B cell (primary cell): ENCODE measurements at regions not wholly inside any gene's neighbourhood (a gene's known extent, or its start where the extent isn't known, plus 50 kb on each side); places are given as distances from the start of the nearest gene placed in this dataset.

Experiments used
- ATAC-seq: fragments of 200-7000 bp; cut with Tn5 transposase; one replicate; pipeline ENCODE4 v1.10.0; 2021; ENCODE audit warnings: low read depth, mild to moderate bottlenecking, moderate number of reproducible peaks, moderate library complexity
- CTCF ChIA-PET: fragments of 350-600 bp; sonication (Branson Sonifier 250); formaldehyde crosslinking; loops from one replicate; lab custom pipeline; 2021; ENCODE audit warnings: antibody characterized with exemption, inconsistent platforms; lab: Charles Lee
- POLR2A ChIA-PET: fragments of 350-600 bp; sonication (Branson Sonifier 250); formaldehyde crosslinking; loops from one replicate; lab custom pipeline; 2021; ENCODE audit warnings: antibody characterized with exemption; lab: Charles Lee
- DNase-seq: peaks from one replicate; pipeline ENCODE4 v3.0.0; 2013
- H2AFZ ChIP-seq: 2 replicates; pipeline ENCODE4 v1.6.1; 2012; ENCODE audit warnings: mild to moderate bottlenecking, low read depth, low read length; ENCODE audit not compliant: insufficient read depth, poor library complexity, severe bottlenecking
- H3K27ac ChIP-seq, 2 donors: 1 replicate in 1 of 2; 2 replicates in 1 of 2; pipeline ENCODE4 v1.5.1; 2012 to 2013; ENCODE audit warnings: low read length in 2 of 2, mild to moderate bottlenecking in 2 of 2, moderate library complexity in 1 of 2
- H3K27me3 ChIP-seq, 4 experiments: fragments of 200-600 bp in 1 of 4; sonication (generic) in 1 of 4; replicated peaks in 1 of 4; 1 replicate in 2 of 4; 2 replicates in 2 of 4; pipeline versions ENCODE4 v1.6.1 to v1.7.0; 2013 to 2016; ENCODE audit warnings: low read length in 3 of 4, mild to moderate bottlenecking in 2 of 4, mixed read lengths in 1 of 4, moderate library complexity in 1 of 4; ENCODE audit not compliant: insufficient read depth in 4 of 4, control insufficient read depth in 3 of 4; ENCODE audit errors: control extremely low read depth in 1 of 4
- H3K36me3 ChIP-seq, 2 experiments: replicated peaks in 1 of 2; 1 replicate in 1 of 2; 2 replicates in 1 of 2; pipeline versions ENCODE4 v1.6.1 to v1.7.1; 2013; ENCODE audit warnings: low read length in 1 of 2; ENCODE audit not compliant: insufficient read depth in 2 of 2, control insufficient read depth in 1 of 2; ENCODE audit errors: control extremely low read depth in 1 of 2, extremely low read depth in 1 of 2
- H3K4me1 ChIP-seq, 2 donors: fragments of 200-600 bp in 1 of 2; sonication (generic) in 1 of 2; 1 replicate in 1 of 2; 2 replicates in 1 of 2; pipeline versions ENCODE4 v1.5.1 to v1.6.1; 2013 to 2017; ENCODE audit warnings: low read length in 2 of 2; ENCODE audit not compliant: control insufficient read depth in 2 of 2, insufficient read depth in 2 of 2
- H3K4me2 ChIP-seq: replicated peaks from 2 replicates; pipeline ENCODE3; 2012; ENCODE audit warnings: mild to moderate bottlenecking, low read depth, low read length; ENCODE audit not compliant: poor library complexity, severe bottlenecking
- H3K4me3 ChIP-seq, 5 experiments: fragments of 200-600 bp in 1 of 5; sonication (generic) in 1 of 5; 1 replicate in 3 of 5; 2 replicates in 2 of 5; pipeline versions ENCODE4 v1.5.1 to v1.7.0; 2011 to 2016; ENCODE audit warnings: low read length in 4 of 5, mild to moderate bottlenecking in 4 of 5, low read depth in 2 of 5, control low read depth in 1 of 5, moderate library complexity in 1 of 5; ENCODE audit not compliant: insufficient read depth in 1 of 5; ENCODE audit errors: control extremely low read depth in 1 of 5, extremely low read depth in 1 of 5
- H3K79me2 ChIP-seq: fragments of 200-600 bp; sonication (generic); one replicate; pipeline ENCODE4 v1.6.0; 2016; ENCODE audit warnings: low read length; ENCODE audit not compliant: control insufficient read depth, insufficient read depth
- H3K9ac ChIP-seq: fragments of 200-600 bp; sonication (generic); 2 replicates; pipeline ENCODE4 v1.6.1; 2017; ENCODE audit warnings: mild to moderate bottlenecking, low read length, moderate library complexity
- H3K9me3 ChIP-seq, 3 donors: one replicate each; pipeline versions ENCODE4 v1.6.1 to v1.7.1; 2013; ENCODE audit warnings: low read length in 2 of 3; ENCODE audit not compliant: control insufficient read depth in 2 of 3, insufficient read depth in 1 of 3; ENCODE audit errors: control extremely low read depth in 1 of 3
- H4K20me1 ChIP-seq: 2 replicates; pipeline ENCODE4 v1.6.0; 2012; ENCODE audit warnings: mild to moderate bottlenecking, low read length; ENCODE audit not compliant: insufficient read depth, control insufficient read depth, poor library complexity, severe bottlenecking
- H3K27ac Mint-ChIP-seq: one replicate; pipeline ENCODE4 v1.8.0; 2021; ENCODE audit warnings: mixed read lengths
- H3K27me3 Mint-ChIP-seq: one replicate; pipeline ENCODE4 v1.8.0; 2021; ENCODE audit warnings: mixed read lengths
- H3K4me1 Mint-ChIP-seq: one replicate; pipeline ENCODE4 v1.8.0; 2021; ENCODE audit warnings: mixed read lengths
- H3K4me3 Mint-ChIP-seq: one replicate; pipeline ENCODE4 v1.8.0; 2021; ENCODE audit warnings: mixed read lengths
- H3K9me3 Mint-ChIP-seq: one replicate; pipeline ENCODE4 v1.8.0; 2022; ENCODE audit warnings: mixed read lengths; ENCODE audit not compliant: insufficient read depth
- CTCF ChIP-seq: fragments of 200-600 bp; IDR thresholded peaks from one replicate; pipeline ENCODE4 v1.8.0; 2022; ENCODE audit warnings: antibody characterized with exemption, mild to moderate bottlenecking
- EZH2 ChIP-seq: IDR thresholded peaks from 2 replicates; pipeline ENCODE4 v1.6.1; 2012; ENCODE audit warnings: borderline replicate concordance, low read depth, mild to moderate bottlenecking, moderate library complexity, low read length; ENCODE audit not compliant: insufficient read depth, poor library complexity, severe bottlenecking
- WGBS: methylation state at CpG from one replicate; pipeline ENCODE4 v1.1.5; 2013; ENCODE audit warnings: missing lambda C conversion rate; ENCODE audit not compliant: insufficient coverage; 5-methylcytosine and 5-hydroxymethylcytosine counted together
- intact Hi-C: fragments of 100-400 bp; cut with micrococcal nuclease; formaldehyde crosslinking; loops from one replicate; pipeline ENCODE4 v1.10.0; 2022

GRCh38 chr5:62937661-62938558, 359.3 kb downstream of the LRRC70 start:
- no peak overlapping the region for H3K27ac Mint-ChIP-seq
- Histone ChIP-seq H3K4me2 (no peak overlapping the region), H2AFZ (no peak overlapping the region), H3K36me3 (no peaks in the 10 kb centered on the region), H3K9me3 (no peaks in the 10 kb centered on the region), H3K4me1 (no peaks in the 10 kb centered on the region), H3K79me2 (no peaks in the 10 kb centered on the region), H3K27ac (no peak overlapping the region), H4K20me1 (no peaks in the 10 kb centered on the region), H3K27me3 (no peaks in the 10 kb centered on the region), H3K9ac (no peak overlapping the region), H3K4me3 (no peak overlapping the region)
- ATAC-seq (no peak), DNase-seq (no peak)
- H3K27me3 Mint-ChIP-seq = no peaks in the 10 kb centered on the region
- intact Hi-C loops = no loop called here
- TF ChIP-seq EZH2 (no peak), CTCF (no peak)
- H3K4me1 Mint-ChIP-seq = no peaks in the 10 kb centered on the region
- CTCF ChIA-PET = no interaction called here
- 80% methylated on average over 1 of the region's 3 CpGs for WGBS
- no peaks in the 10 kb centered on the region for H3K9me3 Mint-ChIP-seq
- H3K4me3 Mint-ChIP-seq = no peak overlapping the region
- POLR2A ChIA-PET = no interaction called here

- ChIA-PET POLR2A (no interaction called here), CTCF (no interaction called here)
- Histone ChIP-seq H3K36me3 (no peaks in the 10 kb centered on the region), H3K4me2 (no peak overlapping the region), H3K27me3 (no peaks in the 10 kb centered on the region), H3K9ac (no peak overlapping the region), H3K27ac (no peak overlapping the region), H2AFZ (no peak overlapping the region), H3K4me1 (no peaks in the 10 kb centered on the region), H3K4me3 (no peak overlapping the region), H3K79me2 (no peaks in the 10 kb centered on the region), H3K9me3 (no peaks in the 10 kb centered on the region), H4K20me1 (no peaks in the 10 kb centered on the region)
- no peaks in the 10 kb centered on the region for H3K27me3 Mint-ChIP-seq
- no peak overlapping the region for H3K27ac Mint-ChIP-seq
- intact Hi-C loops = no loop called here
- no peak for TF ChIP-seq EZH2
- no peak for TF ChIP-seq CTCF
- 79% methylated on average over 3 of the region's 3 CpGs for WGBS
- no peaks in the 10 kb centered on the region for H3K9me3 Mint-ChIP-seq
- H3K4me3 Mint-ChIP-seq = no peak overlapping the region
- H3K4me1 Mint-ChIP-seq = no peaks in the 10 kb centered on the region
- ATAC-seq = no peak
- no peak for DNase-seq
Observed at GRCh38 chr5:62935660-62936059, 357.0 kb downstream of the LRRC70 start.
